ENCODE measurements at regions not wholly inside any gene's neighbourhood (a gene's known extent, or its start where the extent isn't known, plus 50 kb on each side); places are given as distances from the start of the nearest gene placed in this dataset.

- intact Hi-C loops (cut with DNase I; ENCODE audit: low total_unique reads): no loop called here
- Histone ChIP-seq H3K36me3 (no peaks in the 10 kb centered on the region), H3K4me1 (no peaks in the 10 kb centered on the region), H3K4me3 (no peak overlapping the region), H3K27ac (no peak overlapping the region), H3K27me3 (no peaks in the 10 kb centered on the region), H3K9me3 (no peaks in the 10 kb centered on the region)
- no peak for TF ChIP-seq CTCF (IDR thresholded peaks at IDR 0.05)
- no peak for TF ChIP-seq POLR2A (IDR thresholded peaks at IDR 0.05)
- DNase-seq: no peak
Measured at GRCh38 chr2:212618636-212619035, 80.0 kb upstream of the ERBB4 start.

- H3K4me1 ChIP-seq: no peaks in the 10 kb centered on the region
- H3K36me3 ChIP-seq: no peaks in the 10 kb centered on the region
- intact Hi-C loops (cut with DNase I; ENCODE audit: low total_unique reads): no loop called here
- TF ChIP-seq CTCF (IDR thresholded peaks at IDR 0.05): no peak
- TF ChIP-seq POLR2A (IDR thresholded peaks at IDR 0.05): no peak
- H3K27ac ChIP-seq: no peak overlapping the region
- H3K9me3 ChIP-seq: no peaks in the 10 kb centered on the region
- no peak for DNase-seq
- H3K4me3 ChIP-seq: no peak overlapping the region
- no peaks in the 10 kb centered on the region for H3K27me3 ChIP-seq
Measured at GRCh38 chr2:212610872-212611425, 72.3 kb upstream of the ERBB4 start.

- H3K4me3 ChIP-seq: no peak overlapping the region
- DNase-seq: no peak
- H3K27me3 ChIP-seq: no peaks in the 10 kb centered on the region
- H3K36me3 ChIP-seq: no peaks in the 10 kb centered on the region
- intact Hi-C loops (cut with DNase I; ENCODE audit: low total_unique reads): no loop called here
- H3K27ac ChIP-seq: no peak overlapping the region
- H3K4me1 ChIP-seq: no peaks in the 10 kb centered on the region
- H3K9me3 ChIP-seq: no peaks in the 10 kb centered on the region
- no peak for TF ChIP-seq POLR2A (IDR thresholded peaks at IDR 0.05)
- no peak for TF ChIP-seq CTCF (IDR thresholded peaks at IDR 0.05)
Measured at GRCh38 chr2:212609479-212609878, 70.9 kb upstream of the ERBB4 start.

- Histone ChIP-seq H3K36me3 (no peaks in the 10 kb centered on the region), H3K27ac (no peak overlapping the region)
Measured at GRCh38 chr2:212607080-212607479, 68.5 kb upstream of the ERBB4 start.

GRCh38 chr2:212606232-212606631 lies 67.6 kb upstream of the ERBB4 start:
- Histone ChIP-seq H3K4me1 (no peaks in the 10 kb centered on the region), H3K4me3 (no peak overlapping the region), H3K9me3 (no peaks in the 10 kb centered on the region), H3K27me3 (no peaks in the 10 kb centered on the region), H3K27ac (no peak overlapping the region), H3K36me3 (no peaks in the 10 kb centered on the region)
- no peak for DNase-seq
- TF ChIP-seq POLR2A (IDR thresholded peaks at IDR 0.05) (no peak), CTCF (IDR thresholded peaks at IDR 0.05) (no peak)
- intact Hi-C loops (cut with DNase I; ENCODE audit: low total_unique reads): no loop called here

More at GRCh38 chr2:212607080-212607479, 68.5 kb upstream of the ERBB4 start:
- no peak for DNase-seq
- no peaks in the 10 kb centered on the region for H3K4me1 ChIP-seq
- H3K4me3 ChIP-seq: no peak overlapping the region
- intact Hi-C loops (cut with DNase I; ENCODE audit: low total_unique reads): no loop called here
- TF ChIP-seq CTCF (IDR thresholded peaks at IDR 0.05) (no peak), POLR2A (IDR thresholded peaks at IDR 0.05) (no peak)
- H3K9me3 ChIP-seq: no peaks in the 10 kb centered on the region
- H3K27me3 ChIP-seq: no peaks in the 10 kb centered on the region
